ENCODE measurements at regions not wholly inside any gene's neighbourhood (a gene's known extent, or its start where the extent isn't known, plus 50 kb on each side); places are given as distances from the start of the nearest gene placed in this dataset.

- 82% methylated on average over 17 of the region's 17 CpGs for WGBS
- Histone ChIP-seq H3K27ac (replicated peaks in 1 of 4) (no peak overlapping the region), H3K4me1 (no peaks in the 10 kb centered on the region), H3K9me3 (no peaks in the 10 kb centered on the region), H3K27me3 (no peaks in the 10 kb centered on the region), H3K4me3 (no peak overlapping the region), H3K36me3 (no peaks in the 10 kb centered on the region)
- TF ChIP-seq CTCF (IDR thresholded peaks at IDR 0.05) (no peak), POLR2A (IDR thresholded peaks at IDR 0.05; ENCODE audit: low read depth) (no peak), POLR2AphosphoS5 (IDR thresholded peaks at IDR 0.05) (no peak), EP300 (IDR thresholded peaks at IDR 0.05) (no peak)
- no peak for DNase-seq (ENCODE audit: extremely low spot score)
- intact Hi-C loops (cut with DNase I): no loop called here
These were observed 271.5 kb downstream of the TLE3 start for GRCh38 chr15:69825941-69826818.

- Histone ChIP-seq H3K36me3 (no peaks in the 10 kb centered on the region), H3K4me1 (no peaks in the 10 kb centered on the region), H3K4me3 (no peak overlapping the region), H3K27me3 (no peaks in the 10 kb centered on the region), H3K9me3 (no peaks in the 10 kb centered on the region), H3K27ac (replicated peaks in 1 of 4) (no peak overlapping the region)
- TF ChIP-seq EP300 (IDR thresholded peaks at IDR 0.05) (no peak), POLR2AphosphoS5 (IDR thresholded peaks at IDR 0.05) (no peak), CTCF (IDR thresholded peaks at IDR 0.05) (no peak), POLR2A (IDR thresholded peaks at IDR 0.05; ENCODE audit: low read depth) (no peak)
- WGBS: 100% methylated on average over 3 of the region's 3 CpGs
- DNase-seq (ENCODE audit: extremely low spot score): no peak
- intact Hi-C loops (cut with DNase I): no loop called here
These were observed 270.9 kb downstream of the TLE3 start for GRCh38 chr15:69826819-69827175.

GRCh38 chr15:69827751-69828150 is 270.0 kb downstream of the TLE3 start:
- Histone ChIP-seq H3K4me3 (no peak overlapping the region), H3K9me3 (no peaks in the 10 kb centered on the region), H3K36me3 (no peaks in the 10 kb centered on the region), H3K27ac (replicated peaks in 1 of 4) (no peak overlapping the region), H3K27me3 (peaks cover 0 to 3% (median 0%) of the 10 kb centered on the region in 4 donors), H3K4me1 (no peaks in the 10 kb centered on the region)
- intact Hi-C loops (cut with DNase I): no loop called here
- no peak for TF ChIP-seq POLR2A (IDR thresholded peaks at IDR 0.05; ENCODE audit: low read depth)
- no peak for TF ChIP-seq EP300 (IDR thresholded peaks at IDR 0.05)
- TF ChIP-seq POLR2AphosphoS5 (IDR thresholded peaks at IDR 0.05): no peak
- TF ChIP-seq CTCF (IDR thresholded peaks at IDR 0.05): no peak
- WGBS: 100% methylated on average over 1 of the region's 1 CpG
- DNase-seq (ENCODE audit: extremely low spot score): no peak

GRCh38 chr15:69828181-69828828 is 269.4 kb downstream of the TLE3 start:
- no peak overlapping the region for H3K4me3 ChIP-seq
- no peak for DNase-seq (ENCODE audit: extremely low spot score)
- H3K4me1 ChIP-seq: no peaks in the 10 kb centered on the region
- 87% methylated on average over 8 of the region's 9 CpGs for whole genome bisulfite sequencing
- no peak overlapping the region for H3K27ac ChIP-seq (replicated peaks in 1 of 4)
- H3K27me3 ChIP-seq: peaks cover 0 to 4% (median 0%) of the 10 kb centered on the region in 4 donors
- no peaks in the 10 kb centered on the region for H3K36me3 ChIP-seq
- intact Hi-C loops (cut with DNase I): no loop called here
- no peak for TF ChIP-seq CTCF (IDR thresholded peaks at IDR 0.05)
- TF ChIP-seq POLR2A (IDR thresholded peaks at IDR 0.05; ENCODE audit: low read depth): no peak
- TF ChIP-seq EP300 (IDR thresholded peaks at IDR 0.05): no peak
- no peak for TF ChIP-seq POLR2AphosphoS5 (IDR thresholded peaks at IDR 0.05)
- no peaks in the 10 kb centered on the region for H3K9me3 ChIP-seq

Measured in esophagus muscularis mucosa (tissue), 4 donors.